Activated CD8-positive, alpha-beta T cell treated with anti-CD3 and anti-CD28 coated beads for 36 hours (primary cell): ENCODE measurements at regions not wholly inside any gene's neighbourhood (a gene's known extent, or its start where the extent isn't known, plus 50 kb on each side); places are given as distances from the start of the nearest gene placed in this dataset.

Experiments used
- ATAC-seq: fragments of 200-7000 bp; cut with Tn5 transposase; one replicate; pipeline ENCODE4 v1.10.0; 2021; ENCODE audit warnings: mild to moderate bottlenecking, moderate library complexity
- CTCF ChIA-PET: fragments of 350-600 bp; sonication (Branson Sonifier 250); formaldehyde crosslinking; loops from one replicate; lab custom pipeline; 2021; ENCODE audit warnings: antibody characterized with exemption; lab: Charles Lee
- POLR2A ChIA-PET: fragments of 350-600 bp; sonication (Branson Sonifier 250); formaldehyde crosslinking; loops from one replicate; lab custom pipeline; 2021; ENCODE audit warnings: antibody characterized with exemption; lab: Charles Lee
- DNase-seq: peaks from one replicate; pipeline ENCODE4 v3.0.0-alpha.2; 2020
- H3K27ac Mint-ChIP-seq: one replicate; pipeline ENCODE4 v1.8.0; 2021; ENCODE audit warnings: mild to moderate bottlenecking, mixed read lengths
- H3K27me3 Mint-ChIP-seq: one replicate; pipeline ENCODE4 v1.8.0; 2021; ENCODE audit warnings: mixed read lengths
- H3K36me3 Mint-ChIP-seq: one replicate; pipeline ENCODE4 v1.8.0; 2021; ENCODE audit warnings: low read depth, mixed read lengths
- H3K4me1 Mint-ChIP-seq: one replicate; pipeline ENCODE4 v1.8.0; 2021; ENCODE audit warnings: low read depth, mixed read lengths
- H3K4me3 Mint-ChIP-seq: one replicate; pipeline ENCODE4 v1.8.0; 2021; ENCODE audit warnings: mild to moderate bottlenecking, moderate library complexity, mixed read lengths
- H3K9me3 Mint-ChIP-seq: one replicate; pipeline ENCODE4 v1.8.0; 2021; ENCODE audit warnings: mixed read lengths
- CTCF ChIP-seq: fragments of 200-600 bp; IDR thresholded peaks from one replicate; pipeline ENCODE4 v1.8.0; 2022; ENCODE audit warnings: antibody characterized with exemption, mild to moderate bottlenecking
- intact Hi-C: fragments of 100-400 bp; cut with micrococcal nuclease; formaldehyde crosslinking; loops from one replicate; pipeline ENCODE4 v1.10.0; 2022

GRCh38 chr12:28059668-28060067 is 87.1 kb upstream of the PTHLH start:
- Mint-ChIP-seq H3K4me3 (no peak overlapping the region), H3K9me3 (no peaks in the 10 kb centered on the region), H3K4me1 (no peaks in the 10 kb centered on the region), H3K27me3 (peaks cover 5% of the 10 kb centered on the region), H3K27ac (no peak overlapping the region), H3K36me3 (no peaks in the 10 kb centered on the region)
- TF ChIP-seq CTCF, result no peak
- intact Hi-C loops, result no loop called here
- ATAC-seq (no peak), DNase-seq (no peak)
- CTCF ChIA-PET, result no interaction called here
- POLR2A ChIA-PET, result no interaction called here

GRCh38 chr12:28060871-28061270 is 88.3 kb upstream of the PTHLH start:
- ChIA-PET CTCF (no interaction called here), POLR2A (no interaction called here)
- no peak for DNase-seq
- Mint-ChIP-seq H3K4me3 (no peak overlapping the region), H3K27me3 (peaks cover 5% of the 10 kb centered on the region), H3K4me1 (peaks cover 7% of the 10 kb centered on the region), H3K36me3 (no peaks in the 10 kb centered on the region), H3K27ac (no peak overlapping the region), H3K9me3 (no peaks in the 10 kb centered on the region)
- no peak for TF ChIP-seq CTCF
- intact Hi-C loops, result no loop called here
- no peak for ATAC-seq

- intact Hi-C loops, result no loop called here
- TF ChIP-seq CTCF, result no peak
- H3K4me3 Mint-ChIP-seq, result no peak overlapping the region
- ChIA-PET POLR2A (no interaction called here), CTCF (interaction anchor here (1.3 kb wide), 1 partner anchor 123 kb away, joined by 3 read pairs; no protein-coding TSS in a partner anchor)
- no peaks in the 10 kb centered on the region for H3K36me3 Mint-ChIP-seq
- H3K4me1 Mint-ChIP-seq, result peaks cover 11% of the 10 kb centered on the region
- no peak overlapping the region for H3K27ac Mint-ChIP-seq
- DNase-seq (no peak), ATAC-seq (no peak)
- H3K27me3 Mint-ChIP-seq, result peaks cover 8% of the 10 kb centered on the region
- no peaks in the 10 kb centered on the region for H3K9me3 Mint-ChIP-seq
These were observed 90.9 kb upstream of the PTHLH start for GRCh38 chr12:28063355-28063880.

GRCh38 chr12:28065374-28065773 is 92.8 kb upstream of the PTHLH start:
- peaks cover 8% of the 10 kb centered on the region for H3K27me3 Mint-ChIP-seq
- DNase-seq (no peak), ATAC-seq (peak; percentile 55)
- H3K27ac Mint-ChIP-seq, result no peak overlapping the region
- no peaks in the 10 kb centered on the region for H3K36me3 Mint-ChIP-seq
- no peak overlapping the region for H3K4me3 Mint-ChIP-seq
- TF ChIP-seq CTCF, result no peak
- POLR2A ChIA-PET, result interaction anchor here (0.7 kb wide), 1 partner anchor 8 kb away, joined by 3 read pairs; no protein-coding TSS in a partner anchor
- H3K9me3 Mint-ChIP-seq, result no peaks in the 10 kb centered on the region
- CTCF ChIA-PET, result no interaction called here
- peaks cover 11% of the 10 kb centered on the region for H3K4me1 Mint-ChIP-seq
- intact Hi-C loops, result no loop called here

- ATAC-seq, result no peak
- POLR2A ChIA-PET, result no interaction called here
- H3K27ac Mint-ChIP-seq, result no peak overlapping the region
- DNase-seq, result no peak
- no peak for TF ChIP-seq CTCF
- CTCF ChIA-PET, result no interaction called here
- peaks cover 5% of the 10 kb centered on the region for H3K27me3 Mint-ChIP-seq
- H3K4me1 Mint-ChIP-seq, result peaks cover 11% of the 10 kb centered on the region
- no peaks in the 10 kb centered on the region for H3K36me3 Mint-ChIP-seq
- intact Hi-C loops, result no loop called here
- no peaks in the 10 kb centered on the region for H3K9me3 Mint-ChIP-seq
- no peak overlapping the region for H3K4me3 Mint-ChIP-seq
These were observed 93.5 kb upstream of the PTHLH start for GRCh38 chr12:28065889-28066630.
